Heart right ventricle (tissue), 16 donors: ENCODE measurements at regions not wholly inside any gene's neighbourhood (a gene's known extent, or its start where the extent isn't known, plus 50 kb on each side); places are given as distances from the start of the nearest gene placed in this dataset.

Source experiments
- ATAC-seq, 8 donors: fragments of 200-7000 bp; cut with Tn5 transposase; one replicate each; pipeline ENCODE4 v1.9.1; 2020; ENCODE audit warnings: mild to moderate bottlenecking in 8 of 8, moderate library complexity in 8 of 8, moderate number of reproducible peaks in 1 of 8
- DNase-seq, 2 donors: peaks; one replicate each; pipeline ENCODE4 v3.0.0-alpha.2; 2020
- H3K27ac ChIP-seq, 10 donors: fragments of 200-600 bp; sonication (generic) in 2 of 10; one replicate each; pipeline versions ENCODE4 v1.5.0 to v1.8.0; 2020 to 2022; ENCODE audit warnings: mild to moderate bottlenecking in 3 of 10
- H3K27me3 ChIP-seq, 7 donors: fragments of 200-600 bp; one replicate each; pipeline ENCODE4 v1.8.0; 2021 to 2022; ENCODE audit warnings: mild to moderate bottlenecking in 2 of 7
- H3K36me3 ChIP-seq, 9 donors: fragments of 200-600 bp; sonication (generic) in 1 of 9; one replicate each; pipeline versions ENCODE4 v1.5.0 to v1.8.0; 2020 to 2022; ENCODE audit warnings: mild to moderate bottlenecking in 2 of 9
- H3K4me1 ChIP-seq, 9 donors: fragments of 200-600 bp; sonication (generic) in 1 of 9; one replicate each; pipeline versions ENCODE4 v1.5.0 to v1.8.0; 2020 to 2022; ENCODE audit warnings: mild to moderate bottlenecking in 4 of 9
- H3K4me3 ChIP-seq, 10 donors: fragments of 200-600 bp; sonication (generic) in 2 of 10; one replicate each; pipeline versions ENCODE4 v1.5.0 to v1.8.0; 2020 to 2022; ENCODE audit warnings: mild to moderate bottlenecking in 7 of 10, moderate library complexity in 2 of 10
- H3K9me3 ChIP-seq, 11 donors: fragments of 200-600 bp in 10 of 11; sonication (generic) in 2 of 11; one replicate each; pipeline versions ENCODE4 v1.5.0 to v1.8.0; 2013 to 2022; ENCODE audit warnings: mild to moderate bottlenecking in 2 of 11, control low read depth in 1 of 11, moderate library complexity in 1 of 11
- CTCF ChIP-seq, 9 donors: fragments of 200-600 bp; sonication (generic) in 2 of 9; IDR thresholded peaks; one replicate each; pipeline versions ENCODE4 v1.5.0 to v1.8.0; 2021 to 2022; ENCODE audit warnings: antibody characterized with exemption in 9 of 9, mild to moderate bottlenecking in 5 of 9, moderate library complexity in 1 of 9
- WGBS, 2 donors: extraction: QIAGEN DNeasy Blood & Tissue Kit; methylation state at CpG; one replicate each; pipeline ENCODE4 v1.1.7; 2013; ENCODE audit warnings: inconsistent platforms in 1 of 2; 5-methylcytosine and 5-hydroxymethylcytosine counted together
- intact Hi-C, 10 donors: fragments of 100-400 bp; cut with DNase I; formaldehyde crosslinking; loops; one replicate each; pipeline versions ENCODE4 v1.11.1 to v1.14.2; 2022
- donor health status: Arrhythmogenic right ventricular cardiomyopathy.
- donor health status: ischemic (EF 13 %, LVEDD 7.1; RV severe dilation, severe dysfunction).
- donor health status: healthy with polysubstance abuse.
- donor health status: DM: no; HTN: yes; CAD: no.
- donor health status: DM: no; HTN: no; CAD: no.
- donor health status: ischemic (EF 25% LVEDD 6.9; RV normal size, moderate dysfunction).
- donor health status: ischemic (EF 25% LVEDD 5.7; RV mildly dilated, moderate dysfunction).
- donor health status: healthy.
- donor health status: DM: yes; HTN: yes; CAD: no.
- donor health status: Ischemic cardiomyopathy.
- donor health status: ischemic (EF 35%, LVEDD 5.7; RV mildly dilated, moderate dysfunction).
- donor health status: nonischemic (EF 11% LVEDD 7.7; RV severe dilation, severe dysfunction).
- donor health status: DM: yes; HTN: yes; CAD: no.
- donor health status: PGD.
- donor health status: ischemic (EF 29% LVEDD 5.4; RV normal size, mild dysfunction).
- donor health status: nonischemic (EF 23%, LVEDD 6.1; RV moderate dilation, normal function).

GRCh38 chr18:1653873-1654272 lies 749.2 kb downstream of the ADCYAP1 start:
- no peak for ATAC-seq
- intact Hi-C loops: no loop called here
- Histone ChIP-seq H3K27ac (no peak overlapping the region), H3K36me3 (no peaks in the 10 kb centered on the region), H3K27me3 (no peaks in the 10 kb centered on the region), H3K4me3 (no peak overlapping the region), H3K9me3 (no peaks in the 10 kb centered on the region), H3K4me1 (no peaks in the 10 kb centered on the region)
- no peak for DNase-seq
- 83 to 86% methylated on average over 4 of the region's 4 CpGs for WGBS, 2 donors
- no peak for TF ChIP-seq CTCF (IDR thresholded peaks at IDR 0.05)

- intact Hi-C loops: no loop called here
- Histone ChIP-seq H3K27ac (no peak overlapping the region), H3K4me1 (no peaks in the 10 kb centered on the region), H3K4me3 (no peak overlapping the region), H3K9me3 (no peaks in the 10 kb centered on the region), H3K27me3 (no peaks in the 10 kb centered on the region), H3K36me3 (no peaks in the 10 kb centered on the region)
- no peak for DNase-seq
- WGBS, 2 donors: 72 to 79% methylated on average over 1 of the region's 1 CpG
- no peak for TF ChIP-seq CTCF (IDR thresholded peaks at IDR 0.05)
- ATAC-seq: no peak
Observed at GRCh38 chr18:1657876-1658275, 753.2 kb downstream of the ADCYAP1 start.

- WGBS, 2 donors: 50 to 56% methylated on average over 9 of the region's 9 CpGs
- intact Hi-C loops: no loop called here
- ATAC-seq: no peak
Observed at GRCh38 chr18:1658908-1659566, 754.4 kb downstream of the ADCYAP1 start.

More at GRCh38 chr18:1658908-1659566, 754.4 kb downstream of the ADCYAP1 start:
- Histone ChIP-seq H3K9me3 (no peaks in the 10 kb centered on the region), H3K27me3 (no peaks in the 10 kb centered on the region), H3K36me3 (no peaks in the 10 kb centered on the region), H3K4me3 (no peak overlapping the region), H3K4me1 (no peaks in the 10 kb centered on the region), H3K27ac (no peak overlapping the region)
- no peak for TF ChIP-seq CTCF (IDR thresholded peaks at IDR 0.05)
- no peak for DNase-seq
